H9 (cell line): ENCODE measurements at regions not wholly inside any gene's neighbourhood (a gene's known extent, or its start where the extent isn't known, plus 50 kb on each side); places are given as distances from the start of the nearest gene placed in this dataset.

Source experiments
- DNase-seq: peaks from one replicate; pipeline ENCODE4 v3.0.0-alpha.2; 2017
- H2AFZ ChIP-seq: one replicate; pipeline ENCODE4 v1.6.1; 2013; ENCODE audit warnings: mild to moderate bottlenecking, low read length, control low read depth, moderate library complexity
- H2AK5ac ChIP-seq: 2 replicates; pipeline ENCODE4 v1.6.1; 2013; ENCODE audit warnings: low read length, control low read depth, mixed read lengths; ENCODE audit not compliant: insufficient read length
- H2BK120ac ChIP-seq: one replicate; pipeline ENCODE4 v1.6.1; 2013; ENCODE audit warnings: low read depth, mild to moderate bottlenecking, low read length, control low read depth, inconsistent platforms; ENCODE audit not compliant: poor library complexity, severe bottlenecking
- H2BK12ac ChIP-seq: 2 replicates; pipeline ENCODE4 v1.6.1; 2013; ENCODE audit warnings: low read length, control low read depth, mixed read lengths, low read depth; ENCODE audit not compliant: insufficient read length
- H2BK15ac ChIP-seq: 2 replicates; pipeline ENCODE4 v1.6.1; 2013; ENCODE audit warnings: low read depth, low read length, control low read depth
- H2BK20ac ChIP-seq: one replicate; pipeline ENCODE4 v1.6.1; 2013; ENCODE audit warnings: low read depth, mild to moderate bottlenecking, low read length, control low read depth, inconsistent platforms; ENCODE audit not compliant: poor library complexity, severe bottlenecking
- H2BK5ac ChIP-seq: 2 replicates; pipeline ENCODE4 v1.6.1; 2013; ENCODE audit warnings: low read length, control low read depth, mixed read lengths; ENCODE audit not compliant: insufficient read length
- H3K14ac ChIP-seq: 2 replicates; pipeline ENCODE4 v1.6.1; 2013; ENCODE audit warnings: low read length, control low read depth; ENCODE audit not compliant: insufficient read depth
- H3K18ac ChIP-seq: 2 replicates; pipeline ENCODE4 v1.6.1; 2013; ENCODE audit warnings: low read depth, mild to moderate bottlenecking, mixed read lengths, low read length, control low read depth; ENCODE audit not compliant: insufficient read length
- H3K23ac ChIP-seq: 2 replicates; pipeline ENCODE4 v1.6.1; 2013; ENCODE audit warnings: low read length, control low read depth, mixed read lengths, low read depth; ENCODE audit not compliant: insufficient read length
- H3K23me2 ChIP-seq: 2 replicates; pipeline ENCODE4 v1.6.1; 2013; ENCODE audit warnings: low read depth, mild to moderate bottlenecking, mixed read lengths, low read length, control low read depth; ENCODE audit not compliant: insufficient read length, poor library complexity, severe bottlenecking
- H3K27ac ChIP-seq: 2 replicates; pipeline ENCODE4 v1.5.1; 2013; ENCODE audit warnings: low read length, control low read depth, mixed read lengths, low read depth; ENCODE audit not compliant: insufficient read length
- H3K27me3 ChIP-seq: 2 replicates; pipeline ENCODE4 v1.6.1; 2013; ENCODE audit warnings: low read length, control low read depth, inconsistent platforms; ENCODE audit not compliant: insufficient read depth
- H3K4ac ChIP-seq: 2 replicates; pipeline ENCODE4 v1.6.1; 2013; ENCODE audit warnings: low read depth, mild to moderate bottlenecking, control low read depth, inconsistent platforms, low read length, moderate library complexity
- H3K4me1 ChIP-seq: 2 replicates; pipeline ENCODE4 v1.6.1; 2013; ENCODE audit warnings: low read length, control low read depth, inconsistent platforms; ENCODE audit not compliant: insufficient read depth
- H3K4me2 ChIP-seq: 2 replicates; pipeline ENCODE4 v1.6.1; 2013; ENCODE audit warnings: low read length, control low read depth, mixed read lengths; ENCODE audit not compliant: insufficient read length, insufficient read depth
- H3K56ac ChIP-seq: 2 replicates; pipeline ENCODE4 v1.6.1; 2013; ENCODE audit warnings: low read depth, mild to moderate bottlenecking, mixed read lengths, low read length, control low read depth; ENCODE audit not compliant: insufficient read length
- H3K79me1 ChIP-seq: 2 replicates; pipeline ENCODE4 v1.6.1; 2013; ENCODE audit warnings: low read depth, mild to moderate bottlenecking, moderate library complexity, low read length, control low read depth, inconsistent platforms; ENCODE audit not compliant: insufficient read depth, poor library complexity, severe bottlenecking
- H3K79me2 ChIP-seq: 2 replicates; pipeline ENCODE4 v1.6.1; 2013; ENCODE audit warnings: low read length, control low read depth, inconsistent platforms; ENCODE audit not compliant: insufficient read depth
- H3K9ac ChIP-seq: 2 replicates; pipeline ENCODE4 v1.6.1; 2013; ENCODE audit warnings: low read length, control low read depth, mixed read lengths; ENCODE audit not compliant: insufficient read length; ENCODE audit errors: extremely low read depth
- H3K9me3 ChIP-seq: one replicate; pipeline ENCODE4 v1.6.1; 2013; ENCODE audit warnings: low read depth, low read length, inconsistent platforms; ENCODE audit not compliant: control insufficient read depth
- H3T11ph ChIP-seq: one replicate; pipeline ENCODE4 v1.6.1; 2013; ENCODE audit warnings: mild to moderate bottlenecking, low read length, control low read depth, inconsistent platforms
- H4K20me1 ChIP-seq: one replicate; pipeline ENCODE4 v1.6.1; 2013; ENCODE audit not compliant: control insufficient read depth, insufficient read length, insufficient read depth
- H4K5ac ChIP-seq: 2 replicates; pipeline ENCODE4 v1.6.1; 2013; ENCODE audit warnings: low read depth, mild to moderate bottlenecking, mixed read lengths, low read length, control low read depth; ENCODE audit not compliant: insufficient read length
- H4K8ac ChIP-seq: replicated peaks from 2 replicates; pipeline ENCODE4 v1.6.1; 2013; ENCODE audit warnings: low read length, control low read depth, mixed read lengths, low read depth; ENCODE audit not compliant: insufficient read length
- H4K91ac ChIP-seq: 2 replicates; pipeline ENCODE4 v1.6.1; 2013; ENCODE audit warnings: low read depth, mild to moderate bottlenecking, moderate library complexity, mixed read lengths, low read length, control low read depth; ENCODE audit not compliant: insufficient read length
- H3K27ac Mint-ChIP-seq, 3 experiments: 2 replicates in 2 of 3; 3 replicates in 1 of 3; pipeline ENCODE4 v1.8.0; 2020 to 2021; ENCODE audit warnings: mixed read lengths in 3 of 3, mild to moderate bottlenecking in 1 of 3, moderate library complexity in 1 of 3
- H3K27me3 Mint-ChIP-seq: 2 replicates; pipeline ENCODE4 v1.8.0; 2021; ENCODE audit warnings: low read depth, mild to moderate bottlenecking, moderate library complexity, mixed read lengths
- H3K36me3 Mint-ChIP-seq, 3 experiments: 2 replicates in 2 of 3; 3 replicates in 1 of 3; pipeline ENCODE4 v1.8.0; 2020 to 2021; ENCODE audit warnings: low read depth in 3 of 3, mixed read lengths in 3 of 3; ENCODE audit not compliant: insufficient read depth in 1 of 3
- H3K4me1 Mint-ChIP-seq, 2 experiments: 2 replicates each; pipeline ENCODE4 v1.8.0; 2020; ENCODE audit warnings: mixed read lengths in 2 of 2
- H3K4me3 Mint-ChIP-seq, 2 experiments: 2 replicates in 1 of 2; 3 replicates in 1 of 2; pipeline ENCODE4 v1.8.0; 2020 to 2021; ENCODE audit warnings: mild to moderate bottlenecking in 2 of 2, mixed read lengths in 2 of 2, moderate library complexity in 1 of 2
- H3K9me3 Mint-ChIP-seq, 2 experiments: 2 replicates in 1 of 2; 3 replicates in 1 of 2; pipeline ENCODE4 v1.8.0; 2020; ENCODE audit warnings: mild to moderate bottlenecking in 2 of 2, mixed read lengths in 2 of 2, moderate library complexity in 1 of 2
- CTCF ChIP-seq: fragments of 200-600 bp; sonication (generic); conservative IDR thresholded peaks from 3 replicates; pipeline ENCODE4 v1.8.0; 2021; ENCODE audit warnings: antibody characterized with exemption, mild to moderate bottlenecking
- WGBS: extraction: QIAGEN DNeasy Blood & Tissue Kit; methylation state at CpG from one replicate; pipeline ENCODE4 v1.1.7; 2013; ENCODE audit warnings: missing lambda C conversion rate, low lambda C conversion rate, mixed read lengths; ENCODE audit not compliant: insufficient read length; ENCODE audit errors: extremely low coverage; 5-methylcytosine and 5-hydroxymethylcytosine counted together

GRCh38 chr7:17601921-17602320, 303.5 kb downstream of the AHR start:
- H3K4me3 Mint-ChIP-seq: no peak overlapping the region
- Histone ChIP-seq H3K18ac (no peak overlapping the region), H3K4me2 (no peak overlapping the region), H2BK12ac (no peak overlapping the region), H2AK5ac (no peak overlapping the region), H3K9me3 (no peaks in the 10 kb centered on the region), H3K79me2 (no peaks in the 10 kb centered on the region), H3K9ac (no peak overlapping the region), H3K27ac (no peak overlapping the region), H2BK5ac (no peak overlapping the region), H2BK15ac (no peak overlapping the region), H2AFZ (no peak overlapping the region), H3K14ac (no peak overlapping the region), H4K5ac (no peak overlapping the region), H3K4ac (no peak overlapping the region), H3K79me1 (no peaks in the 10 kb centered on the region), H2BK120ac (no peak overlapping the region), H3K23me2 (no peaks in the 10 kb centered on the region), H3K27me3 (no peaks in the 10 kb centered on the region), H4K8ac (no peak overlapping the region), H3K23ac (no peak overlapping the region), H3K56ac (no peak overlapping the region), H3K4me1 (no peaks in the 10 kb centered on the region), H4K20me1 (no peaks in the 10 kb centered on the region), H4K91ac (no peak overlapping the region), H2BK20ac (no peak overlapping the region), H3T11ph (no peak overlapping the region)
- no CpG with 5 or more reads among the region's 1 CpG for WGBS
- no peaks in the 10 kb centered on the region for H3K27me3 Mint-ChIP-seq
- no peaks in the 10 kb centered on the region for H3K36me3 Mint-ChIP-seq
- peaks cover 0 to 4% of the 10 kb centered on the region in 2 experiments; a peak in 2 of 5 replicates for H3K9me3 Mint-ChIP-seq
- no peaks in the 10 kb centered on the region for H3K4me1 Mint-ChIP-seq
- no peak for TF ChIP-seq CTCF
- no peak for DNase-seq
- no peak overlapping the region for H3K27ac Mint-ChIP-seq
